Neural progenitor cell (in vitro differentiated cells): ENCODE measurements at regions not wholly inside any gene's neighbourhood (a gene's known extent, or its start where the extent isn't known, plus 50 kb on each side); places are given as distances from the start of the nearest gene placed in this dataset.

Source experiments
- CTCF ChIP-seq: fragments of 200-600 bp; sonication (generic); IDR thresholded peaks from 2 replicates; pipeline ENCODE4 v1.5.1; 2017; ENCODE audit warnings: antibody characterized with exemption, mild to moderate bottlenecking
- EZH2 ChIP-seq: fragments of 200-600 bp; sonication (generic); IDR thresholded peaks from 2 replicates; pipeline ENCODE4 v1.6.1; 2017; ENCODE audit warnings: antibody characterized with exemption, mild to moderate bottlenecking, moderate library complexity

GRCh38 chr1:64368344-64368743, 101.6 kb upstream of the CACHD1 start:
- no peak for TF ChIP-seq EZH2
- TF ChIP-seq CTCF: no peak
